ENCODE measurements at regions not wholly inside any gene's neighbourhood (a gene's known extent, or its start where the extent isn't known, plus 50 kb on each side); places are given as distances from the start of the nearest gene placed in this dataset.

GRCh38 chr5:2847608-2848007, 96.1 kb upstream of the IRX2 start:
- WGBS (ENCODE audit: insufficient coverage) = 93% methylated on average over 11 of the region's 11 CpGs
- Histone ChIP-seq H3K27me3 (replicated peaks in 2 of 5; ENCODE audit: control insufficient read depth in 4 of 5, insufficient read depth in 5 of 5, low read length in 4 of 5) (no peaks in the 10 kb centered on the region), H3K4me1 (ENCODE audit: control extremely low read depth in 1 of 4, control insufficient read depth in 4 of 4, insufficient read depth in 4 of 4, low read length in 3 of 4) (no peaks in the 10 kb centered on the region), H3K9me3 (ENCODE audit: control extremely low read depth in 1 of 5, control insufficient read depth in 4 of 5, insufficient read depth in 2 of 5, low read depth in 1 of 5, low read length in 4 of 5) (no peaks in the 10 kb centered on the region), H3K36me3 (ENCODE audit: control insufficient read depth in 4 of 4, insufficient read depth in 4 of 4, low read length in 3 of 4) (no peaks in the 10 kb centered on the region), H3K4me3 (ENCODE audit: control insufficient read depth in 1 of 7, extremely low read depth in 1 of 7, insufficient read depth in 4 of 7, low read depth in 2 of 7, low read length in 6 of 7) (no peak overlapping the region), H3K27ac (ENCODE audit: insufficient read depth in 1 of 2, low read depth in 1 of 2, low read length in 2 of 2, poor library complexity in 1 of 2, severe bottlenecking in 2 of 2) (no peak overlapping the region)
- ChIA-PET CTCF (no interaction called here), POLR2A (no interaction called here)
- DNase-seq = no peak

- H3K27ac ChIP-seq (ENCODE audit: insufficient read depth in 1 of 2, low read depth in 1 of 2, low read length in 2 of 2, poor library complexity in 1 of 2, severe bottlenecking in 2 of 2) = no peak overlapping the region
- ChIA-PET POLR2A (no interaction called here), CTCF (no interaction called here)
- no peak overlapping the region for H3K4me3 ChIP-seq (ENCODE audit: control insufficient read depth in 1 of 7, extremely low read depth in 1 of 7, insufficient read depth in 4 of 7, low read depth in 2 of 7, low read length in 6 of 7)
- 66% methylated on average over 4 of the region's 5 CpGs for WGBS (ENCODE audit: insufficient coverage)
- no peaks in the 10 kb centered on the region for H3K27me3 ChIP-seq (replicated peaks in 2 of 5; ENCODE audit: control insufficient read depth in 4 of 5, insufficient read depth in 5 of 5, low read length in 4 of 5)
- no peak for DNase-seq
- H3K36me3 ChIP-seq (ENCODE audit: control insufficient read depth in 4 of 4, insufficient read depth in 4 of 4, low read length in 3 of 4) = no peaks in the 10 kb centered on the region
- H3K9me3 ChIP-seq (ENCODE audit: control extremely low read depth in 1 of 5, control insufficient read depth in 4 of 5, insufficient read depth in 2 of 5, low read depth in 1 of 5, low read length in 4 of 5) = no peaks in the 10 kb centered on the region
- no peaks in the 10 kb centered on the region for H3K4me1 ChIP-seq (ENCODE audit: control extremely low read depth in 1 of 4, control insufficient read depth in 4 of 4, insufficient read depth in 4 of 4, low read length in 3 of 4)
Observed at GRCh38 chr5:2841208-2841607, 89.7 kb upstream of the IRX2 start.

- Histone ChIP-seq H3K36me3 (ENCODE audit: control insufficient read depth in 4 of 4, insufficient read depth in 4 of 4, low read length in 3 of 4) (no peaks in the 10 kb centered on the region), H3K9me3 (ENCODE audit: control extremely low read depth in 1 of 5, control insufficient read depth in 4 of 5, insufficient read depth in 2 of 5, low read depth in 1 of 5, low read length in 4 of 5) (no peaks in the 10 kb centered on the region), H3K4me3 (ENCODE audit: control insufficient read depth in 1 of 7, extremely low read depth in 1 of 7, insufficient read depth in 4 of 7, low read depth in 2 of 7, low read length in 6 of 7) (no peak overlapping the region), H3K27ac (ENCODE audit: insufficient read depth in 1 of 2, low read depth in 1 of 2, low read length in 2 of 2, poor library complexity in 1 of 2, severe bottlenecking in 2 of 2) (no peak overlapping the region), H3K4me1 (ENCODE audit: control extremely low read depth in 1 of 4, control insufficient read depth in 4 of 4, insufficient read depth in 4 of 4, low read length in 3 of 4) (no peaks in the 10 kb centered on the region), H3K27me3 (replicated peaks in 2 of 5; ENCODE audit: control insufficient read depth in 4 of 5, insufficient read depth in 5 of 5, low read length in 4 of 5) (no peaks in the 10 kb centered on the region)
- 76% methylated on average over 6 of the region's 10 CpGs for WGBS (ENCODE audit: insufficient coverage)
- DNase-seq = no peak
- ChIA-PET POLR2A (no interaction called here), CTCF (no interaction called here)
Observed at GRCh38 chr5:2840372-2840915, 89.0 kb upstream of the IRX2 start.

- ChIA-PET POLR2A (no interaction called here), CTCF (no interaction called here)
- 92% methylated on average over 3 of the region's 5 CpGs for WGBS (ENCODE audit: insufficient coverage)
- H3K27me3 ChIP-seq (replicated peaks in 2 of 5; ENCODE audit: control insufficient read depth in 4 of 5, insufficient read depth in 5 of 5, low read length in 4 of 5) = no peaks in the 10 kb centered on the region
- DNase-seq = no peak
- H3K4me3 ChIP-seq (ENCODE audit: control insufficient read depth in 1 of 7, extremely low read depth in 1 of 7, insufficient read depth in 4 of 7, low read depth in 2 of 7, low read length in 6 of 7) = no peak overlapping the region
- H3K4me1 ChIP-seq (ENCODE audit: control extremely low read depth in 1 of 4, control insufficient read depth in 4 of 4, insufficient read depth in 4 of 4, low read length in 3 of 4) = no peaks in the 10 kb centered on the region
- H3K9me3 ChIP-seq (ENCODE audit: control extremely low read depth in 1 of 5, control insufficient read depth in 4 of 5, insufficient read depth in 2 of 5, low read depth in 1 of 5, low read length in 4 of 5) = no peaks in the 10 kb centered on the region
- no peaks in the 10 kb centered on the region for H3K36me3 ChIP-seq (ENCODE audit: control insufficient read depth in 4 of 4, insufficient read depth in 4 of 4, low read length in 3 of 4)
- no peak overlapping the region for H3K27ac ChIP-seq (ENCODE audit: insufficient read depth in 1 of 2, low read depth in 1 of 2, low read length in 2 of 2, poor library complexity in 1 of 2, severe bottlenecking in 2 of 2)
Observed at GRCh38 chr5:2836133-2836532, 84.7 kb upstream of the IRX2 start.

- no peaks in the 10 kb centered on the region for H3K27me3 ChIP-seq (replicated peaks in 2 of 5; ENCODE audit: control insufficient read depth in 4 of 5, insufficient read depth in 5 of 5, low read length in 4 of 5)
- H3K9me3 ChIP-seq (ENCODE audit: control extremely low read depth in 1 of 5, control insufficient read depth in 4 of 5, insufficient read depth in 2 of 5, low read depth in 1 of 5, low read length in 4 of 5) = no peaks in the 10 kb centered on the region
- H3K4me1 ChIP-seq (ENCODE audit: control extremely low read depth in 1 of 4, control insufficient read depth in 4 of 4, insufficient read depth in 4 of 4, low read length in 3 of 4) = no peaks in the 10 kb centered on the region
- H3K36me3 ChIP-seq (ENCODE audit: control insufficient read depth in 4 of 4, insufficient read depth in 4 of 4, low read length in 3 of 4) = no peaks in the 10 kb centered on the region
- H3K4me3 ChIP-seq (ENCODE audit: control insufficient read depth in 1 of 7, extremely low read depth in 1 of 7, insufficient read depth in 4 of 7, low read depth in 2 of 7, low read length in 6 of 7) = no peak overlapping the region
- DNase-seq = no peak
- CTCF ChIA-PET = no interaction called here
- WGBS (ENCODE audit: insufficient coverage) = 71% methylated on average over 11 of the region's 11 CpGs
- H3K27ac ChIP-seq (ENCODE audit: insufficient read depth in 1 of 2, low read depth in 1 of 2, low read length in 2 of 2, poor library complexity in 1 of 2, severe bottlenecking in 2 of 2) = no peak overlapping the region
- POLR2A ChIA-PET = no interaction called here
Observed at GRCh38 chr5:2833556-2833955, 82.1 kb upstream of the IRX2 start.

- Histone ChIP-seq H3K4me1 (ENCODE audit: control extremely low read depth in 1 of 4, control insufficient read depth in 4 of 4, insufficient read depth in 4 of 4, low read length in 3 of 4) (no peaks in the 10 kb centered on the region), H3K4me3 (ENCODE audit: control insufficient read depth in 1 of 7, extremely low read depth in 1 of 7, insufficient read depth in 4 of 7, low read depth in 2 of 7, low read length in 6 of 7) (no peak overlapping the region), H3K27me3 (replicated peaks in 2 of 5; ENCODE audit: control insufficient read depth in 4 of 5, insufficient read depth in 5 of 5, low read length in 4 of 5) (no peaks in the 10 kb centered on the region), H3K36me3 (ENCODE audit: control insufficient read depth in 4 of 4, insufficient read depth in 4 of 4, low read length in 3 of 4) (no peaks in the 10 kb centered on the region), H3K27ac (ENCODE audit: insufficient read depth in 1 of 2, low read depth in 1 of 2, low read length in 2 of 2, poor library complexity in 1 of 2, severe bottlenecking in 2 of 2) (no peak overlapping the region), H3K9me3 (ENCODE audit: control extremely low read depth in 1 of 5, control insufficient read depth in 4 of 5, insufficient read depth in 2 of 5, low read depth in 1 of 5, low read length in 4 of 5) (no peaks in the 10 kb centered on the region)
- WGBS (ENCODE audit: insufficient coverage) = 43% methylated on average over 4 of the region's 4 CpGs
- DNase-seq = no peak
- CTCF ChIA-PET = no interaction called here
- POLR2A ChIA-PET = no interaction called here
Observed at GRCh38 chr5:2832394-2832793, 80.9 kb upstream of the IRX2 start.

- DNase-seq = no peak
- POLR2A ChIA-PET = no interaction called here
- WGBS (ENCODE audit: insufficient coverage) = 47% methylated on average over 3 of the region's 4 CpGs
- no peak overlapping the region for H3K4me3 ChIP-seq (ENCODE audit: control insufficient read depth in 1 of 7, extremely low read depth in 1 of 7, insufficient read depth in 4 of 7, low read depth in 2 of 7, low read length in 6 of 7)
- peaks cover 0 to 5% (median 0%) of the 10 kb centered on the region in 5 experiments for H3K9me3 ChIP-seq (ENCODE audit: control extremely low read depth in 1 of 5, control insufficient read depth in 4 of 5, insufficient read depth in 2 of 5, low read depth in 1 of 5, low read length in 4 of 5)
- no peaks in the 10 kb centered on the region for H3K27me3 ChIP-seq (replicated peaks in 2 of 5; ENCODE audit: control insufficient read depth in 4 of 5, insufficient read depth in 5 of 5, low read length in 4 of 5)
- no peaks in the 10 kb centered on the region for H3K4me1 ChIP-seq (ENCODE audit: control extremely low read depth in 1 of 4, control insufficient read depth in 4 of 4, insufficient read depth in 4 of 4, low read length in 3 of 4)
- CTCF ChIA-PET = no interaction called here
- no peak overlapping the region for H3K27ac ChIP-seq (ENCODE audit: insufficient read depth in 1 of 2, low read depth in 1 of 2, low read length in 2 of 2, poor library complexity in 1 of 2, severe bottlenecking in 2 of 2)
- H3K36me3 ChIP-seq (ENCODE audit: control insufficient read depth in 4 of 4, insufficient read depth in 4 of 4, low read length in 3 of 4) = no peaks in the 10 kb centered on the region
Observed at GRCh38 chr5:2829239-2829638, 77.8 kb upstream of the IRX2 start.
